HEK293T (cell line): ENCODE measurements at regions not wholly inside any gene's neighbourhood (a gene's known extent, or its start where the extent isn't known, plus 50 kb on each side); places are given as distances from the start of the nearest gene placed in this dataset.

Source experiments
- ARNT ChIP-seq: fragments of 450-650 bp; IDR thresholded peaks from 2 replicates; pipeline ENCODE4 v1.6.1; 2017; ENCODE audit warnings: mild to moderate bottlenecking
- BHLHE40 ChIP-seq: fragments of 450-650 bp; IDR thresholded peaks from 2 replicates; pipeline ENCODE4 v1.6.1; 2016; ENCODE audit warnings: mild to moderate bottlenecking, moderate library complexity, borderline replicate concordance
- CTBP1 ChIP-seq: fragments of 450-650 bp; IDR thresholded peaks from 2 replicates; pipeline ENCODE4 v1.6.1; 2016; ENCODE audit warnings: borderline replicate concordance
- ELF4 ChIP-seq: fragments of 450-650 bp; IDR thresholded peaks from 2 replicates; pipeline ENCODE4 v1.6.1; 2017; ENCODE audit warnings: antibody characterized with exemption
- FOXA1 ChIP-seq: fragments of 450-650 bp; IDR thresholded peaks from 2 replicates; pipeline ENCODE4 v1.6.1; 2016; ENCODE audit warnings: mild to moderate bottlenecking
- FOXM1 ChIP-seq: fragments of 450-650 bp; IDR thresholded peaks from 2 replicates; pipeline ENCODE4 v1.6.1; 2017; ENCODE audit warnings: mild to moderate bottlenecking, borderline replicate concordance
- L3MBTL2 ChIP-seq: fragments of 450-650 bp; conservative IDR thresholded peaks from 2 replicates; pipeline ENCODE4 v1.6.1; 2016; ENCODE audit warnings: mild to moderate bottlenecking
- LEF1 ChIP-seq: fragments of 450-650 bp; IDR thresholded peaks from 2 replicates; pipeline ENCODE4 v1.6.1; 2017; ENCODE audit warnings: mild to moderate bottlenecking, borderline replicate concordance
- SP1 ChIP-seq: fragments of 450-650 bp; IDR thresholded peaks from 2 replicates; pipeline ENCODE4 v1.6.1; 2017
- SUZ12 ChIP-seq: fragments of 450-650 bp; IDR thresholded peaks from 2 replicates; pipeline ENCODE4 v1.6.1; 2016; ENCODE audit warnings: mild to moderate bottlenecking
- ZNF384 ChIP-seq: fragments of 450-650 bp; IDR thresholded peaks from 2 replicates; pipeline ENCODE4 v1.6.1; 2016

- TF ChIP-seq FOXA1: no peak
- no peak for TF ChIP-seq ELF4
- no peak for TF ChIP-seq FOXM1
- TF ChIP-seq SP1: no peak
- no peak for TF ChIP-seq LEF1
- TF ChIP-seq SUZ12: no peak
- no peak for TF ChIP-seq ARNT
- no peak for TF ChIP-seq BHLHE40
- TF ChIP-seq CTBP1: no peak
- TF ChIP-seq L3MBTL2: no peak
- no peak for TF ChIP-seq ZNF384
Observed at GRCh38 chr18:44324361-44324760, 356.3 kb upstream of the SETBP1 start.
